Liver (tissue), 3 donors: ENCODE measurements at regions not wholly inside any gene's neighbourhood (a gene's known extent, or its start where the extent isn't known, plus 50 kb on each side); places are given as distances from the start of the nearest gene placed in this dataset.

Source experiments
- ATF3 ChIP-seq: IDR thresholded peaks from 2 replicates; pipeline ENCODE4 v1.6.1; 2016; ENCODE audit warnings: antibody characterized with exemption
- CTCF ChIP-seq: fragments of 150-350 bp; IDR thresholded peaks from 2 replicates; pipeline ENCODE4 v1.5.1; 2017; ENCODE audit warnings: improper control_type of control experiment, low read depth, low read length; ENCODE audit not compliant: missing input control
- EGR1 ChIP-seq, 2 donors: IDR thresholded peaks; 2 replicates each; pipeline ENCODE4 v1.6.1; 2016 to 2018; ENCODE audit warnings: antibody characterized with exemption in 2 of 2, low read depth in 2 of 2
- GABPA ChIP-seq, 2 donors: IDR thresholded peaks in 1 of 2; conservative IDR thresholded peaks in 1 of 2; 2 replicates each; pipeline ENCODE4 v1.6.1; 2016; ENCODE audit warnings: antibody characterized with exemption in 2 of 2, mild to moderate bottlenecking in 1 of 2, moderate library complexity in 1 of 2
- JUND ChIP-seq, 2 donors: IDR thresholded peaks; 2 replicates each; pipeline ENCODE4 v1.6.1; 2016; ENCODE audit warnings: antibody characterized with exemption in 2 of 2
- MAX ChIP-seq: IDR thresholded peaks from 2 replicates; pipeline ENCODE4 v1.6.1; 2016; ENCODE audit warnings: antibody characterized with exemption
- REST ChIP-seq: IDR thresholded peaks from 2 replicates; pipeline ENCODE4 v1.6.1; 2016; ENCODE audit warnings: antibody characterized with exemption, mild to moderate bottlenecking
- RXRA ChIP-seq, 2 donors: IDR thresholded peaks; 2 replicates each; pipeline ENCODE4 v1.6.1; 2017 to 2018; ENCODE audit warnings: antibody characterized with exemption in 2 of 2, mild to moderate bottlenecking in 1 of 2
- TAF1 ChIP-seq: conservative IDR thresholded peaks from 2 replicates; pipeline ENCODE4 v1.6.1; 2016; ENCODE audit warnings: antibody characterized with exemption, mild to moderate bottlenecking
- donor health status: healthy.
- donor health status: healthy.

- TF ChIP-seq TAF1: no peak
- TF ChIP-seq CTCF: no peak
- no peak for TF ChIP-seq REST
- no peak for TF ChIP-seq ATF3
- TF ChIP-seq MAX: no peak
- TF ChIP-seq JUND (IDR thresholded peaks at IDR 0.05): no peak
- TF ChIP-seq RXRA (IDR thresholded peaks at IDR 0.05): no peak
- no peak for TF ChIP-seq EGR1 (IDR thresholded peaks at IDR 0.05; ENCODE audit: low read depth in 2 of 2)
- TF ChIP-seq GABPA (IDR thresholded peaks at IDR 0.05 in 1 of 2, conservative IDR thresholded peaks at IDR 0.05 in 1 of 2): no peak
Measured at GRCh38 chr14:89078021-89078795, 253.8 kb downstream of the TTC8 start.
